ENCODE measurements at regions not wholly inside any gene's neighbourhood (a gene's known extent, or its start where the extent isn't known, plus 50 kb on each side); places are given as distances from the start of the nearest gene placed in this dataset.

DNA sequence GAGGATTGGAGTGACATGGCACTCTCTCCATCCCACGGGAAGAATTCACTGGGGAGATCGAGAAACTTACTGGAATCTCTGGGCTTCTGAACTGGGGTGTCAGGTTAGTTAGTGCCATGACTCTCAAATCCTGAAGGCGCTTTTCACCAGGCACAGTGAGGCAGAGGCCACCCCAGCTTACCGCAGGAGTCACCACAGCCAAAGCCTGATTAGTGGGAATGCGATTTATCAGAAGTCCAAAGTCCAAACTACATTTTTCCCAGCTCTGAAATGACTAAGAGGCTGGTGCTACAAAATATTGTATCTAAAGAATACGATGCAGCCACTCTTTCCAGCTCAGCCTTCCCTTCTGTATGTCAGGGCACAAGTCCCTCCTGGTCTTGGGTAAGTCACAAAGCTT lies 334.8 kb upstream of the SHH start:
- DNase-seq = no peak

DNA sequence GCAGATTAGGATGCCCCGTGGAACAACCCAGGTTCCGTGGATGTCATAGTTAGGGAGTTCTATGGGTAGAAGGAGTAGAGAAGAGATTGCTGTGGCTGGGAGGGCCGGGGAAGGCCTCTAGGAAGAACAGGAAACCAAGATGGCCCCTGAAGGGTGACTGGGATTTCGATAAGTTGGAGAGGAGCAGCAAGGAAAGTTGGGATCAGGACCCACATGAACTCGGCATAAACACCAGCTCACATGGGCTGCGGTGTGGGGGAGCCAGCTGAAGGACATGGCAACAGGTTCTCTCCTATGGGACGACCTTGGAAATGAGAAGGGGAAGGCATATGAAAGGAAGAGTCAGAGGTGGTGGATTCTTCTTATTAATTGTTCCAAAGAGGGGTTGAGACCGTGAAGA lies 333.7 kb upstream of the SHH start:
- no peak for DNase-seq

DNA sequence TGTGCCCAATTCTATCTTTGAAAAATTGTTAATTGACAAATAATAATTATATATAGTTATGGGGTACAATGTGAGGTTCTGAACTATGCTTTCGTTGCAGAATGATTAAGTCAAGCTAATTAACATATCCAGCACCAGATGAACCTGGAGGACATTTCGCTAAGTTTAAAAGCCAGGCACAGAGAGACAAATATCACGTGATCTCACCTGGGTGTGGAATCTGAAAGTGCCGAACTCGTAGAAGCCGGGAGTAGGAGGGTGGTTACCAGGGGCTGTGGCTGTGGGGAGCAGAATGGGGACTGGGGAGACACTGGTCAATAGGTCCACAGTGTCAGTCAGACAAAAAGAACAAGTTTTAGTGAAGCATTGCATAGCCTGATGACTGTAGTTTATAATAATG lies 332.9 kb upstream of the SHH start:
- DNase-seq = no peak

DNA sequence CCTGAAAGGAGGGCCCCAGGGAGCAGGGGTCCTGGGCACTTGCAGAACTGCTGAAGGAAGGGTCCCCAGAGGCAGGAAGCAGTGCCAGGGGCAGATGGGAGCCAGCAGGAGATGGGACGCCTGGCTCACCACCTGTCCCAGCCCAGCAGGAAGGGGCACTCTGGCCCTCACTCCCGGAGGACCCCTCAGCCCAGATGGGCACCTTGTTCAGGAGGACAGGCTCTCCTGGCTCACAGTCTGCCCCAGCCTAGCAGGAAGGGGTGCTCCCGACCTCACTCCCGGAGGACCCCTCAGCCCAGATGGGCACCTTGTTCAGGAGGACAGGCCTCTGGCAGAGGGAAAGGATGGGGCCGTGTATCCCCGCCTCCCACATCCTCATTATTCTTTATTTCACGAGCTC lies 331.4 kb upstream of the SHH start:
- DNase-seq = no peak

DNA sequence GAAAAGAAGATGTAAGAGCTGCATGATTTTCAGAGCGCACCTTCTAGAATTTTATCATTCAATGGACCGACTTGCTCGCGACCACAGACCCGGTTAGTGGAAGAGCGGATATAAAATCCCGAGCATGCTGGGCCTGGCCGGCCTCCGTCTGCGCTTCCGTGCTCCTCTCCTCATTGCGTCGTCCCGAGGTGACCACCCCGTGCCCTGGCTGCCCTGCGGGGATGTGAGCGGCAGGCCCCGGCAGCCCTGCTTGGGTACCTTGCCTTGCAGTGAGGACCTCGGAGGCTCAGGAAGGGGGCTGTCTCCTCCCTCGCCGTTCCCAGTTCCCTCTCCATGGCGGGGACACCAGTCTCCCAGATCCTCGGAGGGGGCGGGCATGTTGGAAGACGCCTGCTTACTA lies 330.9 kb upstream of the SHH start:
- DNase-seq = no peak

DNA sequence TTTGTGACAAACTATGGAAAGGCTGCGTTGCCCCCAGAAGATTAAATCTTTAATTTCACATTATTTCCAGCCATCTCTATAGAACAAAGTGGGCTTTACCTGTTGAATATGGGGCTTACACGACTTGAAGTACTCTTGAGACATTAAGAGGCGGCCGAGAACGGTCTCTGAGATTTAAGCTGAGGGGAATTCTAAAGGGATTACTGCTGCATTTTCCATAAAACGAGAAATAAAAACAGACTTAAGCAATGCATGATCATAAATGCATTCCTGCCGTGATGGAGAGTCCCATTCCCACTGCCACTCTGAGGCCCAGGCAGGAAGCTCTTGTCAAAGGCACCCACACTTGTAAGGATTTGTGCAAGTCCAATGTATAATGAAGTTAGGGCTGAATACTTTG lies 329.7 kb upstream of the SHH start:
- no peak for DNase-seq

DNA sequence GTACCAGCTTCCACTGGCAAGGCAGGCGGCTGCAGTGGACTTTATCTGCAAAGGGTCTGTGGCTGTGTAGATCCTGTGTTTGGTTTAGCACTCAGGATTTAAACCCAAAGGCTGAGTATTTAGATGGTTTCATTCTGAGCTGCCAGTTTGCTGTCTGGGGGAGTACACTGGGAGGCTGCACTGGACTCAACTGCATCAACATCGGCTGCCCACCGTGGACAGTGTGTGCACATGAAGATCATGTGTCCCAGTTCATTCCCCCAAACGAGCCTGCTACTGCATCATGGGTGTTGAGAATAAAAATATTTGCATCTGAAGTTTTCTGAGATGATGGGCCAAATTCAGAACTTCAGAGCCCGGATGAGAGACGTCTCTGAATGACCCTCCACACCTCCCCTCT lies 328.6 kb upstream of the SHH start:
- DNase-seq = no peak

DNA sequence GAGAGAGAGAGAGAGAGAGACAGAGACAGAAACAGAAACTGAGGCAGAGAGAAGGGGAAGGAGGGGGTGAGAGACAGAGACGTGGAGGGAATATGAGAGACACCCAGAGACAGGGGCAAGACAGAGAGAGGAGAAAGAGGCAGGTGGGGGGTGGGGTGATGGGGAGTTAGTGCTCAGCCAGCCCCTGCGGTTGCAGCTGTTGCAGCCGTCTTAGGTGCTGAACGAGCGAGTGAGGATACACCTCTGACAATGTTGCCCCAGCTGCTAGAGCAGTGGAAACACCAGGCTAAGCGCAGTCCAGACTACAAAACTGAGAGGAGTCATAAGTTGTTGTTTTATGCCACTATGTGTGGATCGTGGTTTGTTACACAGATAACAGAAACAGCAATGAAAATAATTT lies 328.2 kb upstream of the SHH start:
- DNase-seq = no peak

DNA sequence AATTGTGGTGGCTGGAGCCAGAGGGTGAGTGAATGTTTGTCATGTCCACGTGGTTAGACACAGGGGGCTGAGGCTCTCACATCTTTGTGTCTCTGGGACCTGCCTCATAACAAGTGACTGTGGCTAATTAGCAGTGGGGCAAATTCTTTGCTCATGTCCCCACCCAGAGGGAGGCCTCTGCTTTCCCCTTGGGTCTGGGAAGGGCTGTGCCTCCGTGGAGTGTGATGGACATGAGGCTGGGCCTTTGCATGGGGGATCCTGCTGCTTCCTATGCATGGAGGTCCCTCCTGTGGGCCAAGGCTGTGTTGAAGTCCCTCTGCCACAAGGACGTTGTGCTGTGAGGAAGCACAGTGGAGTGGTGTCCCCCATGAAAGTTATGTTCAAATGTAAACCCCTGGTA lies 327.4 kb upstream of the SHH start:
- no peak for DNase-seq

DNA sequence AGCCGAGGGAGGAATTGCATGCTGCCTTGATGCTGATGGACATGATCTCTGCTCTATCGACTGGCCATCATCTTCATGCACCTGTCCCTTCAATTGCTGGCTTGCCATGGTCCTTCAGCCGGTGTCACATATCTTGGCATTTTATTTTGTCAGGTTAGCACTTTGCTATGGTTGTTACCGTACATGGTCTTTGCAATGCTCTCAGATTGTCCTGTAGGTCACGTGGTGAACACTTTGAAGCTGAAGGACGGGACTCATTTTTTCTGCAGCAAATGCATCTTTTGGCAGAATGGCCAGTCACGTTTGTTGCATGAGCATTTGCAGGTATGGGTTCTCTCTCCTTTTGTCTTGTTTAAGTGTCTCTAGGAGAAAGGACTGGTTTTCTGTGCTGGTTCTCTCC lies 326.8 kb upstream of the SHH start:
- no peak for DNase-seq

DNA sequence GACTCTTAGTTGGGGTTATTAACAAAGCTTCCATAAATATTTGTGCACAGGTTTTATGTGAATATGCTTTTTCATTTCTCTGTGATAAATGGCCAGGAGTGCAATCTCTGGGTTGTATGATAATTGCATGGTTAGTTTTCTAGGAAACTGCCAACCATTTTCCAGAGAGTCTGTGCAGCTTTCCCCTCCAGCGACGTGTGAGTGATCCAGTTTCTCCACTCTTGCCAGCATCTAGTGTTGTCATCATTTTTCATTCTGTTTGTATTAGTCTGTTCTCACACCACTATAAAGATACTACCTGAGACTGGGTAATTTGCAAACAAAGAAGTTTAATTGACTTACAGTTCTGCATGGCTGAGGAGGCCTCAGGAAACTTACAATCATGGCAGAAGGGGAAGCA lies 319.6 kb upstream of the SHH start:
- DNase-seq = no peak

DNA sequence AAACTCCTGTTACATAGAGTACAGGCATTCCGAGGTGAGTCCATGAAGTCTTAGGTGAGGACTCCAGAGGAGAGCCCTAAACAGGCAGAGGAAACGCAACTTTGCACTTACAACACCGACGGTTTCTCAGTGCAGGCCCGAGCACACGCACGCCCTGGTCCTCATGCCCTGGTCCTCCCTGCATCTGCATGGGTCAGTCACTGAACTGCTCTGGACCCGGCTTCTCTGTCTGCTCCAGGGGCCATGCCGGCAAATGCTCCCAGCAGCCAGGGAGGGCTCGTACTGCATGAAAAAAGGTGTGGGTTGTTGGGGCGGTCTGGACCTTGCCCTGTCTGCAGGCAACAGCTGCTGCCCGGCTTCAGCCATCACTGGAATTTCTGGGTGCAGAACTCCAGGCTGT lies 317.3 kb upstream of the SHH start:
- DNase-seq = no peak

DNA sequence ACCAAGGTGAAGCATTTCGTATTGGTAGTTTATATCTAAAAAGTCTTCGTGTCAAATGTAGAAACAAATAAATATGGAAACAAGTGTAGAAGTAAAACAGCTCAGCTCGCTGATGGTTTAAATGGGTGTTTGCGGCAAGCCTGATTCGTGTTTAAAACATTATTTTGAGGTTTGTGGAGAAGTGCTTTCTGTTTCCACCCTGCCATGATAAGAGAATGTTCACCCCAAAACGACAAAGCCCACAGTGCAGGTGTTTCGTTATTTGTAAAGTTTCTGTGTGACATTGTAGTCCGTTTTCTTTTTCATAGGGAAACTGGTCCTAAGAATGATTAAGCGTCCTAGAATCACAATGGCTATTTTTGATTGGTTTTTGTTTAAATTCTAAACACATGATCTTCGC lies 316.2 kb upstream of the SHH start:
- DNase-seq = no peak

DNA sequence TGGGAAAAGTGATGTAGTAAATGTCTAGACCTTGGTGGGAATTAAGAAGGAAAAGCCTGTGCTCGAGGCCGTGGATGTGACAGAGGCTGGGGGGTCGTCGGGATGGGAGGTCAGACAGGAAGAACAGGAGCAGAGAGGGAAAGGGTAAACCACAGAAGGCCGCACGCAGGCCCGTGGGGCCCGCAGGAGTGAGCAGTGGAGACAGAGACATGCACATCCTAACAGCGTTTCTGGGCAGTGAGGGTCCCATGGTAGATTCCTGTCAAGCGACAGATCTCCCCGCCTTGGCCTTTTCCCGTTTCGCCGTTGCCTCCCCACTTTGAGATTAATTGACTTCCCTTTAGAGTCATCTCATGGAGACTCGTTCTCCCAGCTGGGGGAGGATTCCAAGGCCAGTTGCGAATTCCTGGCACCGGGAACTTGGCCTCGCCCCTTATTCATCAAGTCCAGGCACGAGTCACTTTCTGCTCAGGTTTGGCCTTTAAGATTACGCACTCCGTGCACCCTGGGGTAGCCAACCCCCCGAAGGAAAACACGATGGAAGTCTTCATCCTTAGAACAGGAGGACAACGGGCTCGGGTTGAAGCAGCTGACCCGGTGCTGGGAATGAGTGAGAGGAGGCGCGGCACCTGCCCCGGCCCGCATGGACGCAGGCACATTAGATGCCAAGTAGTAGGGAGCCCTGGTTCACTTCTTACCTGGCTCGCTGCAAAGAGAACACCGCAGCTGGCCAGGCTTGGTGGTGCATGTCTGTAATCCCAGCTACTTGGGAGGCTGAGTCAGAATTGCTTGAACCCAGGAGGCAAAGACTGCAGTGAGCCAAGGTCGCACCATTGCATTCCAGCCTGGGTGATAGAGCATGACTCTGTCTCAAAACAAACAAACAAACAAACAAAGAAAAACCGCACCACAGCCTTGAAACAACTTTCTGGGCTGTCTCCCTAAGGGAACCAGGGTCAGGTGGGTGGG lies 315.2 kb upstream of the SHH start:
- no peak for DNase-seq

DNA sequence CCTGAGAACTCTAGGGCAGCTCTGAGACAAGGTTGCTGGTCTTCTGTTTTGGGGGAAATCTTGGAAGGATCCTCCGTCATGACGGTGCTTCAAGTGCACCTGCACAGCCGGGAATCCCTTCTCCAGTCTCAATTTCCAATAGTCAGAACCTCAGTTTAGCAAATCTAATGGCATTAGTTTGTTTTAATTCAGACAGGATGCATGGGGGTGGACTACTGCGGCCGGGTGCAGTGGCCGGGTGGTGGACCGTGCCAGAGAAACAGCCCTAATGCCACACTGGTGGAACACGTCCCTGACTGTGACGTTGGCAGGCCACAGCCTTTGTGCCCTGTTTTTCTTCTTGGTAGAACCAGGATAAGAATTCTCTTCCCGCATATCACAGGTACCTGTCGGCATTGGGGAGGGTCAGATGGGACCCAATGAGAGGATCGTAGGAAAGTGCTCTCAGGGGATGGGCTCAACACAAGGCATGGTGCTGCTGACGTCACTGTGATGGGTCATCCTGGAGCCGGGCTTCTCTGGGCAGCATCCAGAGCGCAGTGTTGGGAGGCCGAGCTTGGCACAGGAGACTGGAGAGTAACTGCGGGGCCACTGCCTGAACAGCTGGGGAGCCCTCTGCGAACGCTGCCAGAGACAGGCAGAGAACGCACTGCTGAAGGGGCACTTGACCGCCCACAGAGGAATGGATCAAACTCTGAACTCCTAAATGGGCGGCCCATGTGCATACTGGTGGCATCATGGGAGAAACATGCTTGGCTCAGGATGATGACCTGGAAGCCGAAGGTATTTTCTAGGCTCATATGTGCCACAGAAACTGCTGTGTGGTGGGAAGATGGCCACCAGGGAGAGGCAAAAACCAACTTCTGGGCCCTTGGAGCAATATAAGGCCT lies 313.8 kb upstream of the SHH start:
- no peak for DNase-seq

DNA sequence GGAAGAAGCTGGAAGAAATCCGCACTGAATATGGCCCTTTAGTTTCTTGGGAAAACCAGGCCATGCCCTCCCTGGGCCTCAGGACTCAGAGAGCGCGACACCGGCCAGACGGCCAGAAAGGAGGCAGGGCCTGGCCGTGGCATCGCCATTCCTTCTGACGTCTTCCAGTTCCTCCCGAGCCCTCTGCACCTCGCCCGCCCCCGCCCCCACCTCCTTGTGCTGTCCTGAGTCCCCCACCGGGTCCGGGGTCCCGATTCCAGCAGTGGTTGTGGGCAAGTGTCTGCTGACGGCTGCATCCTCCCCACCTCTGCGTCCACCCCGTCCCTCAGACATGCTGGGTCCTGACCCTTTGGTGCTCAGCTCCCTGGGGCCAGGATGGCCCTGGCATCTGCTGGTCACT lies 312.1 kb upstream of the SHH start:
- DNase-seq = no peak

DNA sequence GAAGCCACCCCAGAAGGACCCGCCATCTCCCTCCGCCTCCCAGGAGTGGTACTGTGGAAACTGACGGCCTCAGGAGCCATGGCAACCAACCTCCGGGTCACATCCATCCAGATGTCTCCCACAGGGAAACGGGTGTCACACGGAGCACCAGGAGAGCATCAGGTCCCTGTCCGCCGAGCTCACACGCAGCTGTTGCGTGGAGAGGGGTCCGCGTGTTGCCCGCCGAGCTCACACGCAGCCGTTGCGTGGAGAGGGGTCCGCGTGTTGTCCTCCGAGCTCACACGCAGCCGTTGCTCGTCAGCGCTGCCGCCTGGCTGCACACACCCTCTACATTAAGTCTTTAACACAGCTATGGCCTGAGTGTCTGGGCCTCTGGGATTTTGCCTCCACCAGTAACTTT lies 311.1 kb upstream of the SHH start:
- no peak for DNase-seq

DNA sequence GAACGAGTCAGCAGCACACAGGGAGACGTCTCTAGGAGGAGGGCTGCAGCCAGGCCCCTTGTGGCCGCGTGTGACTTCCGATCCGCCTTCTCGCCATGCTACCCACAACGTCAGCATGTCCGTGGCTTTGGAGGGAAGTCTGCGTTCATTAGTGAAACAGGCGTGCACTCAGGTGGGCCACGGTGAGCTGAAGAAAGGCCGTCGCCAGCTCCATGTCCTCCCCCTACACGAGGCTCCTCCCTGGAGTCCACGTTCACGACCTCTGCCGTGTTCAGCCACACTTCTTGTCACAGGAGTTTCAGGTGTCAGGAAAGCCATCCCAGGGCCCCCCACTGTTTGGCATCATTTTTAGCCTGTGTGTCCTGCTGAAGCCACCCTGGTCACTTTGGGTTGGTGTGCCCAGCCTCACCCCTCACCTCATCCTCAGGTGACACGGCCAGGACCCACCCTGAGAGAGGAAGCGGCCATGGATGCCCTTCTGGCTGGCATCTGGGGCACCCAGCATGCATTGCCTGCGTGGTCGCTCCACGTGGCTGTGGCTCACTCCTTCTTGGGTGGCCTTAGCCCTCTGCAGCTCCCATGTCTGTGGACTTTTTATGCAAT lies 310.6 kb upstream of the SHH start:
- no peak for DNase-seq

DNA sequence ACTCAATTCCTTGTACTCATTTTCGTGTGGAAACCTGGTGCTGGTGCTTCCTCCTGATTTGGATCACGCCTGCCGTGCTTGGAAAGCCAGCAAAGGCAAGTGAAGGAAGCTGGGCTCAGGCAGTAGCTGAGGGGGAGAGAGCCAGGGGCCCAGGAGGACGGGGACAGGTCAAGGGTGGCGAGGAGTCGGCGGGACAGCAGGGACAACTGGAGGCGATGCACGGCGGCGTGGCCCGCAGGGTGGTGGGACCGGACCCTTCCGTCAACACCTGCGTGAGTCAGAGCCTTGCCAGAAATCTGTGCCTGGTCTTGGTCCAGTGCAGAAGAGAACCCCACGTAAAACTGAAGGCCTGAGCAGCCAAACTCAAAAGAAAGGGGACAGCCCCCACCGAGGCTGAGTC lies 309.7 kb upstream of the SHH start:
- DNase-seq = no peak

DNA sequence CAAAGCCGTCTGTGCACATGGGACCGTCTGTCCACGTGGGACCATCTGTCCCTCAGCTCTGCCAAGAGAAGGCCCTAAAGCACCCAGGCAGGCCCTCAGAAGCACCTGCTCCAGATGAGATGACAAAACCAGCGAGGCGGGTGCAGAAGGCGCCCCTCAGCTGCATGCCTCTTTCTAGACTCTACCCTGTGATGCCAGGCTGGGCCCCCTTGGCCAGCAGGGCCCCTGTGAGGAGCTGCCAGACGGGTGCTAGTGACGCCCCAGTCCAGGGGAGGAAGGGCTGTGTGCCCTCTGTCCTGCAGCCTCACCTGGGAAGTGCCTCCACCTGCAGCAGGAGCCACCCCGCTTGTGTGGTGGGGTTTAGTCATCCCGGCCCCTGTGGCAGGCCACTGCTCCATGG lies 309.2 kb upstream of the SHH start:
- no peak for DNase-seq

DNA sequence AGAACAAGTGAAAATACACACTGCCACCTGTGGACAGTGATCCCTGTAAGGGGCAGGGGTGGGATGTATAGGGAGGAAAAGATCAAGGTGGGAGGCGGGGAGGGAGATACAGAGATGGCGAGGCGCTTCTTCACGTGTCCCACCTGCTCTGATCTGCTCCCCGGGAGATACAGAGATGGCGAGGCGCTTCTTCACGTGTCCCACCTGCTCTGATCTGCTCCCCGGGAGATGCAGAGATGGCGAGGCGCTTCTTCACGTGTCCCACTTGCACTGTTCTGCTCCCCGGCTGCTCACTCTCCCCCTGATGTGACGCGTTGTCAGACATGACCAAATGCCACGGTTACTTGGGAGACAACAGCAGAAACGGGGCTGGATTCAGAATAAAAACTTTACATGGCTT lies 308.3 kb upstream of the SHH start:
- DNase-seq = no peak

DNA sequence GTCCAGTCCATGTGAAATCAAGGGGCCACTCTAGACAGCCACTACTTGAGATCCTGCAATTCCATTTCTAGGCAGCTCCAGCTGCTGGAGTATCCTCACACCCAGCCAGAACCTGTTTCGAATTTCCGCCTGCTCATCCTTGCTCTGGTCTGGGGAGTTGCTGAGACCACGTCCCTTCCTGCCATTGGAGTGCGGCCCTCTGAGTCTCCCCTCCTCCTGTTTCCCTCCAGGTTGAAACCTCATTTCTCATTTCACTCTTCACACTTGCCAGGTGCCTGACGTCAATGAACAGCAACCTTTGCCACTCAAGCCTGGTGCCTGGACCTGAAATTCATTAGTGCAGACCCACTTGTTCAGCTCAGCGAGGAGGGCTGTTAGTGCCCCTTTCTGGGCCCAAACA lies 307.5 kb upstream of the SHH start:
- no peak for DNase-seq

DNA sequence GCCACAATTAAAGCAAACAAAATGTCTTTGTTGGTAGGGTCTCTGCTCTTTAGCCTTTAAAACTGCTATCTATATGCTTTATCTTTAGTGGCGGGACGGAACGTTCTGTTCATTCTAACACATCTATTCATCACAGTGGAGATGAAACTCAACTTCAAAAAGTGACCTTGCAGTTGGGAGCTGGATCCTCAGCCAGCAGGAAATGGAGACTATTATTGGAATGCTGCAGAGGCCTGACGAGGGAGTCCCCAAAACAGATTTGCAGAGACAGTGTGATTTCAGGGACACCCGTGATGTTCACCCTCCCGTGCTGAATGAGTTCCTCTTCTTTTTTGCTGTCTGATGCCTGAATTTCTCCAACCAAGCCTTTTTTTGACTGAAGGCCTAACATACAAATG lies 306.0 kb upstream of the SHH start:
- no peak for DNase-seq
